Lung (tissue), 11 donors: ENCODE measurements at regions not wholly inside any gene's neighbourhood (a gene's known extent, or its start where the extent isn't known, plus 50 kb on each side); places are given as distances from the start of the nearest gene placed in this dataset.
A peak's percentile ranks its signal among the peaks of the same experiment; 100 is the strongest.

Experiments used
- ATAC-seq: fragments of 200-7000 bp; cut with Tn5 transposase; one replicate; pipeline ENCODE4 v1.9.1; 2020; ENCODE audit warnings: moderate number of reproducible peaks; ENCODE audit not compliant: insufficient read depth, low FRiP score
- DNase-seq, 3 donors: peaks; one replicate each; pipeline ENCODE4 v3.0.0-alpha.2; 2013 to 2017
- H3K27ac ChIP-seq, 2 donors: one replicate each; pipeline ENCODE4 v1.5.1; 2013; ENCODE audit warnings: mild to moderate bottlenecking in 2 of 2, moderate library complexity in 2 of 2, control low read depth in 1 of 2, inconsistent platforms in 1 of 2, low read depth in 1 of 2, low read length in 1 of 2
- H3K27me3 ChIP-seq, 3 donors: one replicate each; pipeline ENCODE4 v1.5.1; 2013; ENCODE audit warnings: low read length in 2 of 3; ENCODE audit not compliant: control insufficient read depth in 3 of 3, insufficient read depth in 3 of 3
- H3K36me3 ChIP-seq, 4 donors: one replicate each; pipeline ENCODE4 v1.5.1; 2013; ENCODE audit warnings: low read length in 4 of 4, mild to moderate bottlenecking in 1 of 4, moderate library complexity in 1 of 4; ENCODE audit not compliant: control insufficient read depth in 4 of 4, insufficient read depth in 4 of 4
- H3K4me1 ChIP-seq, 5 donors: one replicate each; pipeline ENCODE4 v1.5.1; 2013; ENCODE audit warnings: low read length in 5 of 5, mild to moderate bottlenecking in 2 of 5, moderate library complexity in 1 of 5; ENCODE audit not compliant: control insufficient read depth in 5 of 5, insufficient read depth in 5 of 5
- H3K4me3 ChIP-seq: one replicate; pipeline ENCODE4 v1.5.1; 2013; ENCODE audit warnings: mild to moderate bottlenecking, control low read depth, moderate library complexity
- H3K9ac ChIP-seq, 2 donors: one replicate each; pipeline ENCODE4 v1.5.1; 2013; ENCODE audit warnings: low read length in 2 of 2, control low read depth in 1 of 2; ENCODE audit not compliant: insufficient read depth in 1 of 2
- H3K9me3 ChIP-seq, 4 donors: one replicate each; pipeline ENCODE4 v1.5.1; 2013; ENCODE audit warnings: low read length in 3 of 4, mild to moderate bottlenecking in 1 of 4, moderate library complexity in 1 of 4; ENCODE audit not compliant: control insufficient read depth in 4 of 4, insufficient read depth in 3 of 4
- CTCF ChIP-seq: IDR thresholded peaks from 2 replicates; pipeline ENCODE4 v1.5.1; 2012; ENCODE audit warnings: mild to moderate bottlenecking; ENCODE audit errors: control extremely low read depth, extremely low read depth
- WGBS, 2 donors: extraction: QIAGEN DNeasy Blood & Tissue Kit; methylation state at CpG; one replicate each; pipeline ENCODE4 v1.1.7; 2013; 5-methylcytosine and 5-hydroxymethylcytosine counted together
- donor health status: control.
- donor health status: control.
- donor health status: Bipolar disorder and iron deficiency.
- donor health status: healthy.
- donor health status: DM: yes; HTN: yes; CAD: no.

DNA sequence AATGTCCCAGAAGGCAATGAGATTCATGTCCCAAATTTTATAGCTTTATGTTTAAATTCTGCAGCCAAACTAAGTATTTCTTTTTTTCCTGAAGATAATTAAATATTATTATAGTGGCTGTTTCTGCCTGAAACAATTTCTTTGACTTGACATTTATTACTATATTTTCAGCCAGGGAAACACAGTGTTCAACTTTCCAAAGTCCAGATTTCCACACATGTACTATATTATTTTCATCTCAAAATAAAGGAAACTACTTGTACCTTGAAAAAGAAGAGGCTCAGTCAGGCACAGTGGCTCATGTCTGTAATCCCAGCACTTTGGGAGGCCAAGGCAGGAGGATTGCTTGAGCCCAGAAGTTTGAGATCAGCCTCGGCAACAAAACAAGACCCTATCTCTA lies 77.8 kb upstream of the BTG1 start:
- 96 to 100% methylated on average over 1 of the region's 1 CpG for WGBS, 2 donors
- Histone ChIP-seq H3K4me3 (no peak overlapping the region), H3K4me1 (peaks cover 0 to 7% (median 2%) of the 10 kb centered on the region in 5 donors), H3K36me3 (no peaks in the 10 kb centered on the region), H3K9ac (no peak overlapping the region), H3K27me3 (no peaks in the 10 kb centered on the region), H3K27ac (no peak overlapping the region), H3K9me3 (no peaks in the 10 kb centered on the region)
- TF ChIP-seq CTCF: no peak
- DNase-seq (no peak), ATAC-seq (no peak)

DNA sequence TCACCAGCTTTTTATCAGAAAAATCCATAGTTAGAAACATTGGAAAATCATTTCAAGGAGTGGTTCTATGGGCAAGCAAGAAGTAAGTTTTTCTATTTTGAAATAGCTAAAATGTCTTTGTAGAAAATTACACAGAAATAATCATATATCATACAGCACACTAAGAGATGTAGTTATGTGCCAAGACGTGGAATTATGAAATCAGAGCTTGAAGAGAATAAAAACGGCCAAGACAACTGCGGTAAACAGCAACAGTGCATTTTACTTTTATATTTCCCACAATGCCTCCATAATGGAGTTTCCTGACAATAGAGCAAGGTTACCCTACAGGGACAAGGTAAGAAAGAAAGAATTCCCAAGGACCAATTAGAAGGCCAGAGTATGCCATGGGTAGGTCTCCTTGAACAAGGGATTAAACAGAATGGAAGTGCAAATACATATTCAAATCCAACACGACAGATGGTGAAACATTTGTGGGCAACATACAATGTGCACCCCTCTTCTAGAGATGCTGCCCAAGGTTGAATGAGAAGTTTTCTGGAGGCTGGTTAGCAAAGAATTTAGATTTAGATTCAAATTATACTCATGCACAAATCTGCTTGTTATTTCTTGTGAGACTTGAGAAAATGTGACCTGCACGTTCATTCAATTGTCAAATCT lies 76.1 kb upstream of the BTG1 start:
- TF ChIP-seq CTCF: no peak

GRCh38 chr12:92218394-92219077 lies 72.9 kb upstream of the BTG1 start:
- ATAC-seq: no peak
- H3K4me3 ChIP-seq: no peak overlapping the region
- H3K4me1 ChIP-seq: no peaks in the 10 kb centered on the region
- no peaks in the 10 kb centered on the region for H3K27me3 ChIP-seq
- H3K27ac ChIP-seq: no peak overlapping the region
- no peaks in the 10 kb centered on the region for H3K36me3 ChIP-seq
- no peaks in the 10 kb centered on the region for H3K9me3 ChIP-seq
- no peak for DNase-seq
- no peak for TF ChIP-seq CTCF
- H3K9ac ChIP-seq: no peak overlapping the region
- 55 to 77% methylated on average over 3 of the region's 3 CpGs for WGBS, 2 donors

More for the DNA sequence above, 76.1 kb upstream of the BTG1 start:
- DNase-seq (peak in 2 of 3 donors; percentile 59 to 85), ATAC-seq (no peak)
- Histone ChIP-seq H3K9me3 (no peaks in the 10 kb centered on the region), H3K27ac (no peak overlapping the region), H3K4me3 (no peak overlapping the region), H3K27me3 (no peaks in the 10 kb centered on the region), H3K4me1 (peaks cover 0 to 7% (median 2%) of the 10 kb centered on the region in 5 donors), H3K9ac (no peak overlapping the region), H3K36me3 (no peaks in the 10 kb centered on the region)
- WGBS, 2 donors: 80 to 90% methylated on average over 5 of the region's 5 CpGs
